ENCODE measurements at regions not wholly inside any gene's neighbourhood (a gene's known extent, or its start where the extent isn't known, plus 50 kb on each side); places are given as distances from the start of the nearest gene placed in this dataset.

GRCh38 chr15:70286113-70286806 is 188.5 kb upstream of the TLE3 start:
- Histone ChIP-seq H3K9me3 (no peaks in the 10 kb centered on the region), H3K4me1 (peaks cover 33% of the 10 kb centered on the region), H3K27ac (no peak overlapping the region), H3K4me3 (no peak overlapping the region), H3K27me3 (ENCODE audit: low read depth) (no peaks in the 10 kb centered on the region), H3K36me3 (no peaks in the 10 kb centered on the region)
- intact Hi-C loops (cut with DNase I): no loop called here
- peak; percentile 48 to 73 for ATAC-seq
- TF ChIP-seq, protein P1, sequence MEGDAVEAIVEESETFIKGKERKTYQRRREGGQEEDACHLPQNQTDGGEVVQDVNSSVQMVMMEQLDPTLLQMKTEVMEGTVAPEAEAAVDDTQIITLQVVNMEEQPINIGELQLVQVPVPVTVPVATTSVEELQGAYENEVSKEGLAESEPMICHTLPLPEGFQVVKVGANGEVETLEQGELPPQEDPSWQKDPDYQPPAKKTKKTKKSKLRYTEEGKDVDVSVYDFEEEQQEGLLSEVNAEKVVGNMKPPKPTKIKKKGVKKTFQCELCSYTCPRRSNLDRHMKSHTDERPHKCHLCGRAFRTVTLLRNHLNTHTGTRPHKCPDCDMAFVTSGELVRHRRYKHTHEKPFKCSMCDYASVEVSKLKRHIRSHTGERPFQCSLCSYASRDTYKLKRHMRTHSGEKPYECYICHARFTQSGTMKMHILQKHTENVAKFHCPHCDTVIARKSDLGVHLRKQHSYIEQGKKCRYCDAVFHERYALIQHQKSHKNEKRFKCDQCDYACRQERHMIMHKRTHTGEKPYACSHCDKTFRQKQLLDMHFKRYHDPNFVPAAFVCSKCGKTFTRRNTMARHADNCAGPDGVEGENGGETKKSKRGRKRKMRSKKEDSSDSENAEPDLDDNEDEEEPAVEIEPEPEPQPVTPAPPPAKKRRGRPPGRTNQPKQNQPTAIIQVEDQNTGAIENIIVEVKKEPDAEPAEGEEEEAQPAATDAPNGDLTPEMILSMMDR (IDR thresholded peaks at IDR 0.05): no peak
- no peak for DNase-seq

DNA sequence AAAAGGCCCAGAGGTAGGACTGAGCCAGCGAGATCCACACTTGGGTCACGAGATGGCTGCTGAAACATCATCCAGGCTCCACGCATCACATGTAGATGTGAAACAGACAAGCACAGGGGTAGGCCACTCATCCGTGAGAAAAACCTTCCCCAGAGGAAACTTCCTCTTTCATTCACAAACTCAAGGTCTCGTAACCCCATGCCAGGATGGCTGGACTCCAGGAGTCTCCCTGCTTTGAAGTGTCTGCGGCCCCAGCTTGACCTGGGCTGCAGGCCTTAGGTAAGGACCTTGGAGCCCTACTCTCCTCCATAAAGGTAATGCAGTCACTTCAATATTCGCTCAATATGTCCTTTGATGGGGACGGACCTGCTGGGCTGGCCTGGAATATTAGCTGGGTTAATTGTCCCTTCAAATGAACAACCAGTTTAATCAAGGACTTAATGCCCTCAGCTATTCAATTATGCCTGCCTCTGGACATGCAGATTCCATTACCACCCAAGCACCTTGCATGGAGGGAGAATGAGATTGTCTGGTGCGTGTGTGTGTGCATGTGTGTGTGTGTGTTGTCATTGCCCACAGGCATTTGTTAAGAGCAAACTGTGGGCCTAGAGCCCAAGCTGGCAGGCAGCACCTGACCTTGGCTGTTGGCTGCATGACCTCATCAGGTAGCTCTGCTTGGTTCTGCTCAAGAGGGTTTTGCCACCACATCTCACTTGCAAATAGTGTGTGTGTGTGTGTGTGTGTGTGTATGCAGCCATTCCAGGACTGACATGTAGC is 186.9 kb upstream of the TLE3 start:
- H3K4me3 ChIP-seq: no peak overlapping the region
- H3K36me3 ChIP-seq: no peaks in the 10 kb centered on the region
- peaks cover 25% of the 10 kb centered on the region for H3K4me1 ChIP-seq
- ATAC-seq (peak; percentile 64 to 74), DNase-seq (peak; percentile 74)
- H3K27ac ChIP-seq: no peak overlapping the region
- H3K9me3 ChIP-seq: no peaks in the 10 kb centered on the region
- intact Hi-C loops (cut with DNase I): no loop called here
- no peaks in the 10 kb centered on the region for H3K27me3 ChIP-seq (ENCODE audit: low read depth)
- TF ChIP-seq, protein P1 (IDR thresholded peaks at IDR 0.05): no peak

DNA sequence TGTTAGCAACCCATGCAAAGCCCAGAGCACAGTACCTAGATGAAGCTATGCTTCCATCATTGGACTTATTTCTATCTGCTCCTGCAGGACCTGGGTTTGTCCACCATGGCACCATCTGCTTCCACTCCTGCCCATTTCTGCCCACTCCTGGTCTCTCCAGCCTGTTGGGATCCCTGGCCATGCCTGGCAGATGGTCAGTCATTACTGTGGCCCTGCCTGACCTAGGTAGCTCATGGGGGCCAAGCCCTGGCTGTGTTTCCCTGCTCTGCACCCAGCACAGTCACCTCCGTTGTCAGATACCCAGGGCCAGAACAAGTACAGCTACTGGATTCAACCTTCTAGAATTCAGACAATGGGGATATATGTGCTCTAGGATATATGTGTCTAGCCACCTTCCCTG is 185.8 kb upstream of the TLE3 start:
- no peaks in the 10 kb centered on the region for H3K27me3 ChIP-seq (ENCODE audit: low read depth)
- intact Hi-C loops (cut with DNase I): no loop called here
- no peaks in the 10 kb centered on the region for H3K36me3 ChIP-seq
- no peaks in the 10 kb centered on the region for H3K9me3 ChIP-seq
- ATAC-seq: no peak
- no peak overlapping the region for H3K4me3 ChIP-seq
- peaks cover 15% of the 10 kb centered on the region for H3K4me1 ChIP-seq
- no peak for DNase-seq
- H3K27ac ChIP-seq: no peak overlapping the region
- TF ChIP-seq, protein P1 (IDR thresholded peaks at IDR 0.05): no peak

DNA sequence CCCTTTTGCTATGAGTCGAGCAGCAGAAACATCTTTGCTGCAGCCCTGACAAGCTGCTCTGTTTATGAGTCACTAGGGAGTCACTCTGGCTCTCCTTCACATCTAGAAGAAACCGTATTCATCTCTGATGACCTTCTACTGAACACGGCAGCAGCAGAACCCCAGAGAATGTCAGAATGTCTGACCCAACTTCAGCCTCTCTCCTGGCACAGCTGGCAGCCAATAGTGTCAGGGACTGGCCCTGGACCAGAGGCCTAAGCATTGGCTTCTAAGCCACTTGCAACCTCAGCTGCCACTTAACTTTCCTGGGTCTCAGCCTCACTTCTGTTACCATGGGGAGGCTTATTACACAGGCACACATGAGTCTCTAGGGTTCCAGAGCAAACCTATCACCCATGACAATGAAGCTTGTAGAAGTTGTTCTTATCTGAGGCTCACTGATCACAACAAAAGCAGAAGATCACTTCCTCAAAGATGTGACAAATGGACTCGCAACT is 184.1 kb upstream of the TLE3 start:
- Histone ChIP-seq H3K27ac (no peak overlapping the region), H3K27me3 (ENCODE audit: low read depth) (no peaks in the 10 kb centered on the region), H3K36me3 (no peaks in the 10 kb centered on the region), H3K4me1 (peaks cover 15% of the 10 kb centered on the region), H3K9me3 (no peaks in the 10 kb centered on the region), H3K4me3 (no peak overlapping the region)
- intact Hi-C loops (cut with DNase I): no loop called here
- TF ChIP-seq, protein P1 (IDR thresholded peaks at IDR 0.05): no peak
- ATAC-seq: no peak
- DNase-seq: no peak

GRCh38 chr15:70281261-70281810 is 183.6 kb upstream of the TLE3 start:
- Histone ChIP-seq H3K27me3 (ENCODE audit: low read depth) (no peaks in the 10 kb centered on the region), H3K4me1 (peaks cover 15% of the 10 kb centered on the region), H3K27ac (no peak overlapping the region), H3K9me3 (no peaks in the 10 kb centered on the region), H3K4me3 (no peak overlapping the region), H3K36me3 (no peaks in the 10 kb centered on the region)
- intact Hi-C loops (cut with DNase I): no loop called here
- DNase-seq (no peak), ATAC-seq (no peak)
- TF ChIP-seq, protein P1 (IDR thresholded peaks at IDR 0.05): no peak

All from lower lobe of right lung (tissue), 2 donors.